ENCODE measurements at regions not wholly inside any gene's neighbourhood (a gene's known extent, or its start where the extent isn't known, plus 50 kb on each side); places are given as distances from the start of the nearest gene placed in this dataset.
A peak's percentile ranks its signal among the peaks of the same experiment; 100 is the strongest.

GRCh38 chr16:17633181-17633951 is 162.6 kb upstream of the XYLT1 start:
- no peak for DNase-seq

- no peak for DNase-seq
Observed at GRCh38 chr16:17632667-17633066, 161.9 kb upstream of the XYLT1 start.

GRCh38 chr16:17629936-17630335 is 159.2 kb upstream of the XYLT1 start:
- DNase-seq, result no peak

- no peak for DNase-seq
Observed at GRCh38 chr16:17628983-17629382, 158.2 kb upstream of the XYLT1 start.

GRCh38 chr16:17622366-17622765 is 151.6 kb upstream of the XYLT1 start:
- no peak for DNase-seq

- no peak for DNase-seq
Observed at GRCh38 chr16:17619261-17619660, 148.5 kb upstream of the XYLT1 start.

- no peak for DNase-seq
Observed at GRCh38 chr16:17617021-17617552, 146.3 kb upstream of the XYLT1 start.

- no peak for DNase-seq
Observed at GRCh38 chr16:17612336-17612735, 141.6 kb upstream of the XYLT1 start.

- DNase-seq, result no peak
Observed at GRCh38 chr16:17607609-17608008, 136.8 kb upstream of the XYLT1 start.

GRCh38 chr16:17607075-17607509 is 136.3 kb upstream of the XYLT1 start:
- no peak for DNase-seq

- DNase-seq, result no peak
Observed at GRCh38 chr16:17606460-17606859, 135.7 kb upstream of the XYLT1 start.

- no peak for DNase-seq
Observed at GRCh38 chr16:17605784-17606183, 135.0 kb upstream of the XYLT1 start.

- DNase-seq, result no peak
Observed at GRCh38 chr16:17603626-17604025, 132.9 kb upstream of the XYLT1 start.

GRCh38 chr16:17602678-17603077 is 131.9 kb upstream of the XYLT1 start:
- no peak for DNase-seq

GRCh38 chr16:17598968-17599367 is 128.2 kb upstream of the XYLT1 start:
- DNase-seq, result no peak

GRCh38 chr16:17591655-17592405 is 121.1 kb upstream of the XYLT1 start:
- DNase-seq, result peak; percentile 4

GRCh38 chr16:17590711-17591654 is 120.2 kb upstream of the XYLT1 start:
- peak; percentile 4 for DNase-seq

- no peak for DNase-seq
Observed at GRCh38 chr16:17589898-17590297, 119.1 kb upstream of the XYLT1 start.

- no peak for DNase-seq
Observed at GRCh38 chr16:17585449-17586074, 114.8 kb upstream of the XYLT1 start.

GRCh38 chr16:17578981-17579874 is 108.5 kb upstream of the XYLT1 start:
- DNase-seq, result peak; percentile 69

GRCh38 chr16:17574256-17574655 is 103.5 kb upstream of the XYLT1 start:
- DNase-seq, result no peak

Data from CD4-positive, alpha-beta T cell treated with Interleukin-17A for 4 hours (primary cell).